ENCODE measurements at regions not wholly inside any gene's neighbourhood (a gene's known extent, or its start where the extent isn't known, plus 50 kb on each side); places are given as distances from the start of the nearest gene placed in this dataset.

DNA sequence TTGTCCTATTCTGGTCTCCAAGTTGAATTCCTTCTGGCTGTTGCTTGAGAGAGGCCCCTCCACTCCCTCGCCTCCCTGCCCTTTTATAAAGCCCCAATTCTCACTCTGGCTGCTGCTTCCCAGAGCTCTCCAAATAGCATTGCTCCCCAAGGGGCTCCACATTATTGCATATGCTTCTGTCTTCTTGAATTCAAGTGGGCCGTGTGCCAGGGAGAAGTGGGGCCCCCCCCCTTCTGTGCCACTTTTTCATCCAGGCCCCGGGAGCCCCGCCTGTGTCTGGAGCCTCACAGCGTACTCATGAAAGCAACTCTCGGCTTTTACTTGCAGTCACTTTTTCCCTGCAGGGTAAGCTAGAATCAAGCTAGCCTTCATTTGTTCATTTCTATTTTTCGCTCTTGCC is 265.1 kb downstream of the CCSER2 start:
- TF ChIP-seq SMAD4 (CRISPR knock-in tag; conservative IDR thresholded peaks at IDR 0.05) (no peak), GABPB2 (CRISPR knock-in tag; conservative IDR thresholded peaks at IDR 0.05) (no peak), POLR2A (conservative IDR thresholded peaks at IDR 0.05) (no peak), CSDE1 (IDR thresholded peaks at IDR 0.05) (no peak), PHF8 (IDR thresholded peaks at IDR 0.05; ENCODE audit: borderline replicate concordance, low read length) (no peak), SIN3A (IDR thresholded peaks at IDR 0.05; ENCODE audit: borderline replicate concordance in 2 of 2, control insufficient read depth in 1 of 2, low read depth in 2 of 2, low read length in 2 of 2) (no peak)
- TF ChIP-seq, protein P1, sequence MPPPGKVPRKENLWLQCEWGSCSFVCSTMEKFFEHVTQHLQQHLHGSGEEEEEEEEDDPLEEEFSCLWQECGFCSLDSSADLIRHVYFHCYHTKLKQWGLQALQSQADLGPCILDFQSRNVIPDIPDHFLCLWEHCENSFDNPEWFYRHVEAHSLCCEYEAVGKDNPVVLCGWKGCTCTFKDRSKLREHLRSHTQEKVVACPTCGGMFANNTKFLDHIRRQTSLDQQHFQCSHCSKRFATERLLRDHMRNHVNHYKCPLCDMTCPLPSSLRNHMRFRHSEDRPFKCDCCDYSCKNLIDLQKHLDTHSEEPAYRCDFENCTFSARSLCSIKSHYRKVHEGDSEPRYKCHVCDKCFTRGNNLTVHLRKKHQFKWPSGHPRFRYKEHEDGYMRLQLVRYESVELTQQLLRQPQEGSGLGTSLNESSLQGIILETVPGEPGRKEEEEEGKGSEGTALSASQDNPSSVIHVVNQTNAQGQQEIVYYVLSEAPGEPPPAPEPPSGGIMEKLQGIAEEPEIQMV (tag; conservative IDR thresholded peaks at IDR 0.05; ENCODE audit: low read depth) = no peak
- TF ChIP-seq, protein P2, sequence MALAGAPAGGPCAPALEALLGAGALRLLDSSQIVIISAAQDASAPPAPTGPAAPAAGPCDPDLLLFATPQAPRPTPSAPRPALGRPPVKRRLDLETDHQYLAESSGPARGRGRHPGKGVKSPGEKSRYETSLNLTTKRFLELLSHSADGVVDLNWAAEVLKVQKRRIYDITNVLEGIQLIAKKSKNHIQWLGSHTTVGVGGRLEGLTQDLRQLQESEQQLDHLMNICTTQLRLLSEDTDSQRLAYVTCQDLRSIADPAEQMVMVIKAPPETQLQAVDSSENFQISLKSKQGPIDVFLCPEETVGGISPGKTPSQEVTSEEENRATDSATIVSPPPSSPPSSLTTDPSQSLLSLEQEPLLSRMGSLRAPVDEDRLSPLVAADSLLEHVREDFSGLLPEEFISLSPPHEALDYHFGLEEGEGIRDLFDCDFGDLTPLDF (CRISPR knock-in tag; IDR thresholded peaks at IDR 0.05) = no peak

Measured in K562 (cell line).